Neural cell (in vitro differentiated cells): ENCODE measurements at regions not wholly inside any gene's neighbourhood (a gene's known extent, or its start where the extent isn't known, plus 50 kb on each side); places are given as distances from the start of the nearest gene placed in this dataset.

Experiments
- CTCF ChIP-seq: fragments of 450-650 bp; IDR thresholded peaks from 2 replicates; pipeline ENCODE4 v1.5.1; 2014; ENCODE audit warnings: antibody characterized with exemption, mild to moderate bottlenecking, moderate library complexity; ENCODE audit not compliant: poor library complexity, severe bottlenecking
- EP300 ChIP-seq: fragments of 450-650 bp; conservative IDR thresholded peaks from 2 replicates; pipeline ENCODE4 v1.6.1; 2014; ENCODE audit warnings: antibody characterized with exemption, mild to moderate bottlenecking, moderate library complexity; ENCODE audit not compliant: poor library complexity, severe bottlenecking
- EZH2 ChIP-seq: fragments of 200-600, 300-800 bp; shearing (Covaris generic), sonication (generic); IDR thresholded peaks from 2 replicates; pipeline ENCODE4 v1.6.1; 2014; ENCODE audit warnings: antibody characterized with exemption, low read length, borderline replicate concordance, mild to moderate bottlenecking; ENCODE audit not compliant: insufficient read depth, poor library complexity, severe bottlenecking
- POLR2AphosphoS5 ChIP-seq: IDR thresholded peaks from 2 replicates; pipeline ENCODE4 v1.6.1; 2012
- REST ChIP-seq: IDR thresholded peaks from 2 replicates; pipeline ENCODE4 v1.6.1; 2012; ENCODE audit warnings: borderline replicate concordance
- SMC3 ChIP-seq: fragments of 450-650 bp; conservative IDR thresholded peaks from 2 replicates; pipeline ENCODE4 v1.6.1; 2014; ENCODE audit warnings: antibody characterized with exemption, mild to moderate bottlenecking, moderate library complexity; ENCODE audit not compliant: poor library complexity

- TF ChIP-seq CTCF (no peak), SMC3 (no peak), EP300 (no peak), POLR2AphosphoS5 (no peak), REST (no peak), EZH2 (no peak)
Measured at GRCh38 chr2:217066510-217067270, 206.8 kb upstream of the TNP1 start.
